Sigmoid colon (tissue), 6 donors: ENCODE measurements at regions not wholly inside any gene's neighbourhood (a gene's known extent, or its start where the extent isn't known, plus 50 kb on each side); places are given as distances from the start of the nearest gene placed in this dataset.

Experiments
- DNase-seq: peaks from one replicate; pipeline ENCODE4 v3.0.0-alpha.2; 2019
- H3K27ac ChIP-seq, 4 donors: fragments of 200-600 bp; sonication (generic); one replicate each; pipeline ENCODE4 v1.5.1; 2016 to 2019; ENCODE audit warnings: mild to moderate bottlenecking in 1 of 4
- H3K27me3 ChIP-seq, 3 donors: fragments of 200-600 bp; sonication (generic); one replicate each; pipeline ENCODE4 v1.5.1; 2019; ENCODE audit warnings: mild to moderate bottlenecking in 1 of 3
- H3K36me3 ChIP-seq, 4 donors: fragments of 200-600 bp; sonication (generic); one replicate each; pipeline ENCODE4 v1.5.1; 2016 to 2019
- H3K4me1 ChIP-seq, 4 donors: fragments of 200-600 bp; sonication (generic); one replicate each; pipeline ENCODE4 v1.5.1; 2017 to 2019
- H3K4me3 ChIP-seq, 4 donors: fragments of 200-600 bp; sonication (generic); one replicate each; pipeline ENCODE4 v1.5.1; 2017 to 2019; ENCODE audit warnings: mild to moderate bottlenecking in 2 of 4, moderate library complexity in 1 of 4
- H3K9me3 ChIP-seq, 4 donors: fragments of 200-600 bp in 3 of 4; sonication (generic) in 3 of 4; one replicate each; pipeline versions ENCODE4 v1.5.1 to v1.6.1; 2013 to 2019
- CTCF ChIP-seq, 4 experiments: fragments of 450-650 bp in 3 of 4; fragments of 200-600 bp in 1 of 4; IDR thresholded peaks; one replicate each; pipeline ENCODE4 v1.5.1; 2016 to 2019; ENCODE audit warnings: antibody characterized with exemption in 4 of 4, mild to moderate bottlenecking in 3 of 4, moderate library complexity in 2 of 4
- EP300 ChIP-seq, 4 donors: sonication (generic); formaldehyde crosslinking; IDR thresholded peaks; one replicate each; pipeline ENCODE4 v1.6.1; 2017; ENCODE audit warnings: antibody characterized with exemption in 4 of 4
- POLR2A ChIP-seq, 2 donors: fragments of 450-650 bp; IDR thresholded peaks; one replicate each; pipeline ENCODE4 v1.6.1; 2016; ENCODE audit warnings: antibody characterized with exemption in 2 of 2, mild to moderate bottlenecking in 2 of 2, moderate library complexity in 2 of 2
- POLR2AphosphoS5 ChIP-seq, 4 donors: sonication (generic); formaldehyde crosslinking; IDR thresholded peaks; one replicate each; pipeline ENCODE4 v1.6.1; 2017; ENCODE audit warnings: antibody characterized with exemption in 4 of 4
- WGBS, 2 donors: extraction: QIAGEN DNeasy Blood & Tissue Kit; methylation state at CpG; one replicate each; pipeline ENCODE4 v1.1.7; 2013; 5-methylcytosine and 5-hydroxymethylcytosine counted together
- intact Hi-C: fragments of 100-400 bp; cut with DNase I; formaldehyde crosslinking; loops from one replicate; pipeline ENCODE4 v1.15.1; 2023
- donor health status: healthy with polysubstance abuse.
- donor health status: healthy.

GRCh38 chr2:140027966-140028365 lies 1247.8 kb upstream of the NXPH2 start:
- Histone ChIP-seq H3K27ac (no peak overlapping the region), H3K4me3 (no peak overlapping the region), H3K27me3 (no peaks in the 10 kb centered on the region), H3K4me1 (no peaks in the 10 kb centered on the region), H3K36me3 (no peaks in the 10 kb centered on the region), H3K9me3 (no peaks in the 10 kb centered on the region)
- no peak for TF ChIP-seq POLR2AphosphoS5 (IDR thresholded peaks at IDR 0.05)
- no peak for DNase-seq
- WGBS, 2 donors, result 93 to 94% methylated on average over 1 of the region's 1 CpG
- intact Hi-C loops, result no loop called here

GRCh38 chr2:140027320-140027719 lies 1247.1 kb upstream of the NXPH2 start:
- DNase-seq, result no peak
- no peaks in the 10 kb centered on the region for H3K9me3 ChIP-seq
- H3K36me3 ChIP-seq, result no peaks in the 10 kb centered on the region
- intact Hi-C loops, result no loop called here
- no peaks in the 10 kb centered on the region for H3K27me3 ChIP-seq
- WGBS, 2 donors, result 91 to 92% methylated on average over 7 of the region's 7 CpGs
- H3K4me3 ChIP-seq, result no peak overlapping the region
- H3K4me1 ChIP-seq, result no peaks in the 10 kb centered on the region
- TF ChIP-seq EP300 (IDR thresholded peaks at IDR 0.05) (no peak), POLR2AphosphoS5 (IDR thresholded peaks at IDR 0.05) (no peak), POLR2A (IDR thresholded peaks at IDR 0.05) (no peak), CTCF (IDR thresholded peaks at IDR 0.05) (no peak)
- no peak overlapping the region for H3K27ac ChIP-seq

- no peak overlapping the region for H3K27ac ChIP-seq
- H3K9me3 ChIP-seq, result no peaks in the 10 kb centered on the region
- H3K36me3 ChIP-seq, result no peaks in the 10 kb centered on the region
- DNase-seq, result no peak
- intact Hi-C loops, result no loop called here
- H3K27me3 ChIP-seq, result no peaks in the 10 kb centered on the region
- WGBS, 2 donors, result 22 to 27% methylated on average over 2 of the region's 2 CpGs
- TF ChIP-seq EP300 (IDR thresholded peaks at IDR 0.05) (no peak), CTCF (IDR thresholded peaks at IDR 0.05) (no peak)
- H3K4me1 ChIP-seq, result no peaks in the 10 kb centered on the region
- H3K4me3 ChIP-seq, result no peak overlapping the region
These were observed 1243.1 kb upstream of the NXPH2 start for GRCh38 chr2:140023291-140023690.

- Histone ChIP-seq H3K27ac (no peak overlapping the region), H3K27me3 (no peaks in the 10 kb centered on the region), H3K9me3 (no peaks in the 10 kb centered on the region), H3K36me3 (no peaks in the 10 kb centered on the region), H3K4me3 (no peak overlapping the region), H3K4me1 (no peaks in the 10 kb centered on the region)
- DNase-seq, result no peak
- WGBS, 2 donors, result 51 to 71% methylated on average over 2 of the region's 2 CpGs
- TF ChIP-seq CTCF (IDR thresholded peaks at IDR 0.05) (no peak), POLR2AphosphoS5 (IDR thresholded peaks at IDR 0.05) (no peak), EP300 (IDR thresholded peaks at IDR 0.05) (no peak), POLR2A (IDR thresholded peaks at IDR 0.05) (no peak)
- intact Hi-C loops, result no loop called here
These were observed 1238.4 kb upstream of the NXPH2 start for GRCh38 chr2:140018541-140018940.

GRCh38 chr2:140014204-140014546 lies 1234.0 kb upstream of the NXPH2 start:
- TF ChIP-seq POLR2AphosphoS5 (IDR thresholded peaks at IDR 0.05), result no peak
- TF ChIP-seq CTCF (IDR thresholded peaks at IDR 0.05), result no peak
- no peak for TF ChIP-seq EP300 (IDR thresholded peaks at IDR 0.05)
- TF ChIP-seq POLR2A (IDR thresholded peaks at IDR 0.05), result no peak
- H3K27ac ChIP-seq, result no peak overlapping the region
- H3K4me3 ChIP-seq, result no peak overlapping the region
- no peaks in the 10 kb centered on the region for H3K4me1 ChIP-seq
- DNase-seq, result no peak
- no peaks in the 10 kb centered on the region for H3K9me3 ChIP-seq
- intact Hi-C loops, result no loop called here
- H3K36me3 ChIP-seq, result no peaks in the 10 kb centered on the region
- no peaks in the 10 kb centered on the region for H3K27me3 ChIP-seq
- WGBS, 2 donors, result 83 to 87% methylated on average over 1 of the region's 1 CpG
